Neural crest cell (in vitro differentiated cells): ENCODE measurements at regions not wholly inside any gene's neighbourhood (a gene's known extent, or its start where the extent isn't known, plus 50 kb on each side); places are given as distances from the start of the nearest gene placed in this dataset.

ENCODE experiments used
- DNase-seq: peaks from one replicate; pipeline ENCODE4 v3.0.0; 2021; ENCODE audit warnings: low read depth, mixed read lengths, low spot score
- H3K27ac Mint-ChIP-seq: one replicate; pipeline ENCODE4 v1.8.0; 2021; ENCODE audit warnings: mild to moderate bottlenecking, mixed read lengths; ENCODE audit not compliant: unreplicated experiment
- H3K27me3 Mint-ChIP-seq: 2 replicates; pipeline ENCODE4 v1.8.0; 2021; ENCODE audit warnings: low read depth, mild to moderate bottlenecking, mixed read lengths
- H3K36me3 Mint-ChIP-seq: 2 replicates; pipeline ENCODE4 v1.8.0; 2021; ENCODE audit warnings: low read depth, mild to moderate bottlenecking, mixed read lengths
- H3K4me1 Mint-ChIP-seq: 2 replicates; pipeline ENCODE4 v1.8.0; 2021; ENCODE audit warnings: mixed read lengths
- H3K4me3 Mint-ChIP-seq: one replicate; pipeline ENCODE4 v1.8.0; 2021; ENCODE audit warnings: mild to moderate bottlenecking, mixed read lengths
- H3K9me3 Mint-ChIP-seq: 2 replicates; pipeline ENCODE4 v1.8.0; 2021; ENCODE audit warnings: mixed read lengths
- TF ChIP-seq, protein P1 (sequence below): fragments of 200-600 bp; sonication (generic); conservative IDR thresholded peaks from 2 replicates; pipeline ENCODE4 v1.5.0; 2021; ENCODE audit warnings: antibody characterized with exemption, mild to moderate bottlenecking

DNA sequence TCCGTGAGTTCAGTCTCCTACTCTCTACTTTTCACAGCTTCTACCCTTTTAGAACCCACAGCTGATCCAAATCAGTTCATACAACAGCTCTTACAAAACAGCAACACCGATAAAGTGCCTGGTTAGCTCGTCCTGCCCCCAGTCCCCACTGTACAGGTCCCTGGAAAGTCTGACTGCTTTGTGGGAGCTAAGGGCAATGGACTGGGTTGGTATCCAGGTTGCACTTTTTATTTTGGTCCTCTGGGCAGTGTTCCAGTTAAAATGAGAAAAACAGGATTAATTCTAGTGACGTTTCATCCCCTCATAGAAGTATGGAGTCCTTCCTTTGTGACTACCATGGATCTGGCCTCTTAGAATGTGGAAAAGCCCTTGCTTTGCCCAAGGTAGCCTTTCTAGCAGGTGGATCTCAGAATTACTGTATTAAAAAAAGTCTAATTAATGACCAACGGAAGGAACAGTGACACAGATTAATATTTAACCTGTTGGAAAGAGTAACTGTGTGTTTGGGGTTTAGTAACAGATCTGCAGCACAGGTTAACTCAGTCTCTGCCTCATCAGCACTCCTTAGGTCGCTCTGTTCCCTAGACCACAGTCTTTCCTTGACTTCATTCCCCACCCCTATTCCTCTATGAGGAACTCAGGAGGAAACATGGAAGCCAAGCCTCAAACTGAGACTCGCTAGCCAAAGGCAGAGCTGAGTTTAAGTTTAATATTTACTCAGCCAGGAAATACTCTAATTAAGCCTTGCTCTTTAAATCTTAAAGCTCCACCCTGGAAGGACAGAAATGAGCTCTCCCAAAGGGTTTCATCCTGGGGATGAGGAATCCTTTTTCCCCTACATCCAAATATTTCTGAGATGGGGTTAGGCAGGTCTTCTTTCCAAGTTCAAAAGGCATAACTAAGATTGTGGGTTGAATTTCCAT is 52.8 kb upstream of the ITGA6 start:
- Mint-ChIP-seq H3K9me3 (peaks cover 5% of the 10 kb centered on the region), H3K36me3 (peaks cover 4% of the 10 kb centered on the region), H3K4me1 (peaks cover 4% of the 10 kb centered on the region), H3K27ac (no peak overlapping the region), H3K27me3 (no peaks in the 10 kb centered on the region), H3K4me3 (no peak overlapping the region)
- TF ChIP-seq, protein P1, sequence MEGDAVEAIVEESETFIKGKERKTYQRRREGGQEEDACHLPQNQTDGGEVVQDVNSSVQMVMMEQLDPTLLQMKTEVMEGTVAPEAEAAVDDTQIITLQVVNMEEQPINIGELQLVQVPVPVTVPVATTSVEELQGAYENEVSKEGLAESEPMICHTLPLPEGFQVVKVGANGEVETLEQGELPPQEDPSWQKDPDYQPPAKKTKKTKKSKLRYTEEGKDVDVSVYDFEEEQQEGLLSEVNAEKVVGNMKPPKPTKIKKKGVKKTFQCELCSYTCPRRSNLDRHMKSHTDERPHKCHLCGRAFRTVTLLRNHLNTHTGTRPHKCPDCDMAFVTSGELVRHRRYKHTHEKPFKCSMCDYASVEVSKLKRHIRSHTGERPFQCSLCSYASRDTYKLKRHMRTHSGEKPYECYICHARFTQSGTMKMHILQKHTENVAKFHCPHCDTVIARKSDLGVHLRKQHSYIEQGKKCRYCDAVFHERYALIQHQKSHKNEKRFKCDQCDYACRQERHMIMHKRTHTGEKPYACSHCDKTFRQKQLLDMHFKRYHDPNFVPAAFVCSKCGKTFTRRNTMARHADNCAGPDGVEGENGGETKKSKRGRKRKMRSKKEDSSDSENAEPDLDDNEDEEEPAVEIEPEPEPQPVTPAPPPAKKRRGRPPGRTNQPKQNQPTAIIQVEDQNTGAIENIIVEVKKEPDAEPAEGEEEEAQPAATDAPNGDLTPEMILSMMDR: no peak
- no peak for DNase-seq

GRCh38 chr2:172375251-172375650 is 52.1 kb upstream of the ITGA6 start:
- H3K27me3 Mint-ChIP-seq: no peaks in the 10 kb centered on the region
- peaks cover 3% of the 10 kb centered on the region for H3K36me3 Mint-ChIP-seq
- peaks cover 4% of the 10 kb centered on the region for H3K9me3 Mint-ChIP-seq
- TF ChIP-seq, protein P1: no peak
- H3K4me1 Mint-ChIP-seq: peaks cover 9% of the 10 kb centered on the region
- no peak for DNase-seq
- no peak overlapping the region for H3K27ac Mint-ChIP-seq
- H3K4me3 Mint-ChIP-seq: no peak overlapping the region

GRCh38 chr2:172376016-172376415 is 51.4 kb upstream of the ITGA6 start:
- H3K36me3 Mint-ChIP-seq: no peaks in the 10 kb centered on the region
- H3K27me3 Mint-ChIP-seq: no peaks in the 10 kb centered on the region
- no peak for DNase-seq
- H3K4me3 Mint-ChIP-seq: no peak overlapping the region
- H3K27ac Mint-ChIP-seq: no peak overlapping the region
- peaks cover 17% of the 10 kb centered on the region for H3K4me1 Mint-ChIP-seq
- TF ChIP-seq, protein P1: no peak
- H3K9me3 Mint-ChIP-seq: no peaks in the 10 kb centered on the region

GRCh38 chr2:172376505-172377125 is 50.8 kb upstream of the ITGA6 start:
- Mint-ChIP-seq H3K27ac (no peak overlapping the region), H3K4me1 (peaks cover 23% of the 10 kb centered on the region), H3K36me3 (no peaks in the 10 kb centered on the region), H3K4me3 (no peak overlapping the region), H3K27me3 (no peaks in the 10 kb centered on the region), H3K9me3 (no peaks in the 10 kb centered on the region)
- DNase-seq: no peak
- TF ChIP-seq, protein P1: no peak

DNA sequence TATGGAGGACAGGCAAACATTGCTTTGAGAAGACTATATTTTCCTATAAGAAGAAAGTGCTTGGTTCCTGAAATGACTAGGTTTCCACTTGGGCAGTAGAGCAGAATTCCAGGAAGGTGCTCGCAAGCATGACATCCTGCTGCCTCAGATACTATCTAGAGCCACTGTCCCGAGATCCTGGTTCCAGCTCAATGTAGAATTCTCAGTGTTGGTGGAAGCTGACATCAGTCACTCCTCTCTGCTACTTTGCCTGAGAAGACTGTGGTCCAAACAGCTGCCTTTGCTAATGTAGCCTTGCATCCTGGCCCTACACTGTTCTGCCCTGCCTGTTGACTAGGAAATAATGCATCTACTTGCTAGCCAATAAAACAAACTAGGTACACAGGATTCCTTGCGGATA is 50.0 kb upstream of the ITGA6 start:
- Mint-ChIP-seq H3K27me3 (no peaks in the 10 kb centered on the region), H3K27ac (no peak overlapping the region), H3K4me1 (peaks cover 26% of the 10 kb centered on the region), H3K36me3 (no peaks in the 10 kb centered on the region), H3K9me3 (no peaks in the 10 kb centered on the region), H3K4me3 (no peak overlapping the region)
- TF ChIP-seq, protein P1: no peak
- no peak for DNase-seq
